ENCODE measurements at regions not wholly inside any gene's neighbourhood (a gene's known extent, or its start where the extent isn't known, plus 50 kb on each side); places are given as distances from the start of the nearest gene placed in this dataset.

- no peak for TF ChIP-seq ZNF484 (CRISPR knock-in tag; IDR thresholded peaks at IDR 0.05; ENCODE audit: borderline replicate concordance, low read depth)
- TF ChIP-seq NFE2L1 (CRISPR knock-in tag; IDR thresholded peaks at IDR 0.05; ENCODE audit: borderline replicate concordance): no peak
- TF ChIP-seq NCOR1 (IDR thresholded peaks at IDR 0.05; ENCODE audit: borderline replicate concordance, low read length): no peak
- no peak for TF ChIP-seq ATF3 (CRISPR knock-in tag; IDR thresholded peaks at IDR 0.05)
- TF ChIP-seq ZNF883 (CRISPR knock-in tag; IDR thresholded peaks at IDR 0.05; ENCODE audit: not compliant biosample characterization): no peak
- TF ChIP-seq ZNF777 (CRISPR knock-in tag; IDR thresholded peaks at IDR 0.05): no peak
- TF ChIP-seq ZNF564 (CRISPR knock-in tag; IDR thresholded peaks at IDR 0.05): no peak
- TF ChIP-seq HMGXB4 (CRISPR knock-in tag; IDR thresholded peaks at IDR 0.05; ENCODE audit: borderline replicate concordance in 1 of 2, low read depth in 1 of 2): no peak
- no peak for TF ChIP-seq KDM6A (CRISPR knock-in tag; IDR thresholded peaks at IDR 0.05; ENCODE audit: low read depth)
- no peak for TF ChIP-seq ZNF318 (CRISPR knock-in tag; IDR thresholded peaks at IDR 0.05)
- TF ChIP-seq PRPF4 (IDR thresholded peaks at IDR 0.05; ENCODE audit: low read depth, low read length, poor library complexity, severe bottlenecking): no peak
- TF ChIP-seq KDM2A (CRISPR knock-in tag; IDR thresholded peaks at IDR 0.05; ENCODE audit: borderline replicate concordance, low read depth): no peak
- TF ChIP-seq ELF3 (CRISPR knock-in tag; IDR thresholded peaks at IDR 0.05): no peak
- TF ChIP-seq TEF (CRISPR knock-in tag; IDR thresholded peaks at IDR 0.05): no peak
Measured at GRCh38 chr9:108599571-108599970, 256.2 kb downstream of the ACTL7B start (continued).

All from HepG2 (cell line).